DND-41 (cell line): ENCODE measurements at regions not wholly inside any gene's neighbourhood (a gene's known extent, or its start where the extent isn't known, plus 50 kb on each side); places are given as distances from the start of the nearest gene placed in this dataset.

Source experiments
- ATAC-seq: fragments of 200-7000 bp; cut with Tn5 transposase; 3 replicates; pipeline ENCODE4 v1.9.1; 2021; ENCODE audit warnings: low read depth; ENCODE audit not compliant: insufficient read depth
- DNase-seq: peaks from one replicate; pipeline ENCODE4 v3.0.0-alpha.2; 2020
- H2AFZ ChIP-seq: 2 replicates; pipeline ENCODE4 v1.6.0; 2012; ENCODE audit warnings: low read depth, low read length
- H3K27ac ChIP-seq: 2 replicates; pipeline ENCODE4 v1.5.1; 2012; ENCODE audit warnings: low read length, inconsistent platforms
- H3K27me3 ChIP-seq: fragments of 200-600 bp; sonication (generic); 2 replicates; pipeline ENCODE4 v1.6.0; 2012; ENCODE audit warnings: low read length, mild to moderate bottlenecking, inconsistent platforms; ENCODE audit not compliant: insufficient read depth, poor library complexity
- H3K36me3 ChIP-seq: 2 replicates; pipeline ENCODE4 v1.5.1; 2012; ENCODE audit warnings: low read length, inconsistent platforms; ENCODE audit not compliant: insufficient read depth
- H3K4me1 ChIP-seq: 2 replicates; pipeline ENCODE4 v1.5.1; 2012; ENCODE audit warnings: mild to moderate bottlenecking, low read length; ENCODE audit not compliant: insufficient read depth
- H3K4me2 ChIP-seq: 2 replicates; pipeline ENCODE4 v1.6.0; 2012; ENCODE audit warnings: mild to moderate bottlenecking, moderate library complexity, low read length, inconsistent platforms; ENCODE audit not compliant: insufficient read depth
- H3K4me3 ChIP-seq, 2 experiments: fragments of 200-600 bp in 1 of 2; shearing (Covaris generic) in 1 of 2; 2 replicates each; pipeline ENCODE4 v1.5.1; 2012 to 2016; ENCODE audit warnings: inconsistent platforms in 2 of 2, low read length in 2 of 2, mild to moderate bottlenecking in 2 of 2, low read depth in 1 of 2, moderate library complexity in 1 of 2
- H3K79me2 ChIP-seq: 2 replicates; pipeline ENCODE4 v1.6.0; 2012; ENCODE audit warnings: low read length, inconsistent platforms; ENCODE audit not compliant: insufficient read depth
- H3K9ac ChIP-seq: 2 replicates; pipeline ENCODE4 v1.6.0; 2012; ENCODE audit warnings: low read depth, mild to moderate bottlenecking, inconsistent platforms, low read length, moderate library complexity
- H3K9me3 ChIP-seq: 2 replicates; pipeline ENCODE4 v1.5.1; 2012; ENCODE audit warnings: low read length, moderate library complexity, mild to moderate bottlenecking, inconsistent platforms; ENCODE audit not compliant: insufficient read depth, severe bottlenecking
- H4K20me1 ChIP-seq: 2 replicates; pipeline ENCODE4 v1.6.0; 2012; ENCODE audit warnings: low read length; ENCODE audit not compliant: insufficient read depth
- CTCF ChIP-seq: IDR thresholded peaks from 2 replicates; pipeline ENCODE4 v1.5.1; 2012; ENCODE audit warnings: borderline replicate concordance, low read length, moderate library complexity, mild to moderate bottlenecking; ENCODE audit not compliant: poor library complexity, severe bottlenecking; ENCODE audit errors: extremely low read depth
- EZH2 ChIP-seq: IDR thresholded peaks from 3 replicates; pipeline ENCODE4 v1.6.1; 2012; ENCODE audit warnings: borderline replicate concordance, low read depth, mild to moderate bottlenecking, moderate library complexity, low read length, inconsistent platforms; ENCODE audit not compliant: severe bottlenecking

- Histone ChIP-seq H2AFZ (no peak overlapping the region), H3K4me2 (no peak overlapping the region), H3K79me2 (no peaks in the 10 kb centered on the region), H3K27me3 (no peaks in the 10 kb centered on the region), H4K20me1 (no peaks in the 10 kb centered on the region), H3K9ac (no peak overlapping the region), H3K4me1 (no peaks in the 10 kb centered on the region), H3K4me3 (no peak overlapping the region), H3K9me3 (no peaks in the 10 kb centered on the region), H3K27ac (no peak overlapping the region), H3K36me3 (no peaks in the 10 kb centered on the region)
- no peak for DNase-seq
- ATAC-seq: no peak
- TF ChIP-seq EZH2 (no peak), CTCF (no peak)
These were observed 390.8 kb downstream of the NNT start for GRCh38 chr5:43993634-43994351.

GRCh38 chr5:43985411-43985810 is 382.4 kb downstream of the NNT start:
- ATAC-seq (no peak), DNase-seq (no peak)
- Histone ChIP-seq H3K4me2 (no peak overlapping the region), H3K79me2 (no peaks in the 10 kb centered on the region), H3K4me1 (no peaks in the 10 kb centered on the region), H3K36me3 (no peaks in the 10 kb centered on the region), H3K4me3 (no peak overlapping the region), H3K27me3 (no peaks in the 10 kb centered on the region), H2AFZ (no peak overlapping the region), H4K20me1 (no peaks in the 10 kb centered on the region), H3K9me3 (no peaks in the 10 kb centered on the region), H3K9ac (no peak overlapping the region), H3K27ac (no peak overlapping the region)
- TF ChIP-seq EZH2 (no peak), CTCF (no peak)

- H3K4me2 ChIP-seq: no peak overlapping the region
- H3K27me3 ChIP-seq: no peaks in the 10 kb centered on the region
- no peak overlapping the region for H3K4me3 ChIP-seq
- no peaks in the 10 kb centered on the region for H3K79me2 ChIP-seq
- H2AFZ ChIP-seq: no peak overlapping the region
- no peaks in the 10 kb centered on the region for H3K9me3 ChIP-seq
- no peaks in the 10 kb centered on the region for H3K36me3 ChIP-seq
- H3K27ac ChIP-seq: no peak overlapping the region
- H3K9ac ChIP-seq: no peak overlapping the region
- TF ChIP-seq EZH2 (no peak), CTCF (no peak)
- H3K4me1 ChIP-seq: no peaks in the 10 kb centered on the region
- DNase-seq (no peak), ATAC-seq (no peak)
- no peaks in the 10 kb centered on the region for H4K20me1 ChIP-seq
These were observed 378.6 kb downstream of the NNT start for GRCh38 chr5:43981556-43981955.

GRCh38 chr5:43973908-43974307 is 370.9 kb downstream of the NNT start:
- no peaks in the 10 kb centered on the region for H4K20me1 ChIP-seq
- H3K9me3 ChIP-seq: no peaks in the 10 kb centered on the region
- H3K27me3 ChIP-seq: no peaks in the 10 kb centered on the region
- H3K4me3 ChIP-seq: no peak overlapping the region
- no peak overlapping the region for H2AFZ ChIP-seq
- no peaks in the 10 kb centered on the region for H3K4me1 ChIP-seq
- no peak overlapping the region for H3K27ac ChIP-seq
- H3K79me2 ChIP-seq: no peaks in the 10 kb centered on the region
- H3K4me2 ChIP-seq: no peak overlapping the region
- ATAC-seq (no peak), DNase-seq (no peak)
- no peak overlapping the region for H3K9ac ChIP-seq
- no peaks in the 10 kb centered on the region for H3K36me3 ChIP-seq
- TF ChIP-seq CTCF: no peak
- TF ChIP-seq EZH2: no peak
